NCI-H2171 (cell line): ENCODE measurements at regions not wholly inside any gene's neighbourhood (a gene's known extent, or its start where the extent isn't known, plus 50 kb on each side); places are given as distances from the start of the nearest gene placed in this dataset.
A peak's percentile ranks its signal among the peaks of the same experiment; 100 is the strongest.
"Not testable (repeated sequence)": the region's sequence is repeated elsewhere in the genome, so short reads cannot be mapped to it uniquely, and the experiment has no call there.

Experiments used
- DNase-seq: peaks from one replicate; lab custom pipeline; 2025; lab: John Stamatoyannopoulos, UW

DNA sequence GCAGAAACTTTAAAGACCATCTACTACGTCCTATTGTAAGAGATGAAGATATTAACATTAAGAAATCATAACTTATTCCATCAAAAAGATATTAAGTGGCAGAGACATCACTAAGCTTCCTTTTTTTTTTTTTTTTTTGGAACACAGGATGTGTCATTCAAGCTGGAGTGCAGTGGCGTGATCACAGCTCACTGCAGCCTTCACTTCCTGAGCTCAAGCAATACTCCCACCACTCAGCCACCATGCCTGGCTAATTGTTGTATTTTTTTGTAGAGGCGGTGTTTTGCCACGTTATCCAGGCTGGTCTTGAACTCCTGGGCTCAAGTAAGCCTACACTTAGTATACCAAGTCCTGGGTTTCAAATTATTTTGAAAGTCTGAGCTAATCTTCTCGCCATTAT is 169.7 kb upstream of the KCTD7 start:
- not testable (repeated sequence) for DNase-seq

DNA sequence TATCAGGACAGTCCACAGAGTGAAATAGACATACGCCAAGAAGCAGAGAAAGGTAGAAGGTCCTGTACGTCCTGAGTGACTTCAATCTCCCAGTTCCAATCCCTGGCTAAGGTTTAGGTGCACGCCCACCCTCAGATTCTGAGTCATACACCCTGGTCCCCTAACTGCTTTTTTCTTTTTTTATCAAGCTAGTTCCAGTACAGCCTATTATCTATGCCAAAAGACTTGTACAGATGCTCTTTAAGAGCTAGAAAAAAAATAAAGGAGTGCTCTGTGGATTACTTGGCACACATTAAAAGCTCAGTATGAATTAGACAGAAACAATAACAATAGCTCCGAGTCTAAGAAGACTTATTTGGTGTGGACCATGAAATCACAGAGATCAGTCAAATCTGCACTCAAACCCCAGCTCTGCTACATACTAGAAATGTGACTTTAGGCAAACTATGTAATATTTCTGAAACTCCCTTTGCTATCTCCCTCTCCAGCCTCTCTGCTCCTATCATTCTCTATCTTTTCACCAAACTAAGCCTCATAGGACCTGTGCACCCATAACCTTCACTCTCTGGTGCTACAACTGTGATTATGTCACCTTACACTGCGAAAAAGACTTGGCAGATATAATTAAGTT is 168.8 kb upstream of the KCTD7 start:
- DNase-seq, result not testable (repeated sequence)

DNA sequence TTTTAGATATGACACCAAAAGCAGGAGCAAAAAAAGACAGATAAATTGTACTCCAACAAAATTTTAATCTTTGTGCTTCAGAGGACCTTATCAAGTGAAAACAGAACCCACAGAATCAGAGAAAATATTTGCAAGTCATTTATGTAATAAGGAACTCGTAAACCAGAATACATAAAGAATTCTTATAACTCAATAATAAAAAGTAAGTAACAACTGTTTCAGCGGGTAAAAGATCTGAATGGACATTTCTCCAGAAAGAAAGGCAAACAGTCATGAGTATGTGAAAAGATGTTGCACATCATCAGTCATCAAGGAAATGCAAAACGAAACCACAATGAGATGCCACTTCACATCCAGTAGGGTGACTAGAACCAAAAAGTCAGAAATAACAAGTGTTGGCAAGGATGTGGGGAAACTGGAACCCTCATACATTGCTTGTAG is 167.7 kb upstream of the KCTD7 start:
- DNase-seq, result no peak

DNA sequence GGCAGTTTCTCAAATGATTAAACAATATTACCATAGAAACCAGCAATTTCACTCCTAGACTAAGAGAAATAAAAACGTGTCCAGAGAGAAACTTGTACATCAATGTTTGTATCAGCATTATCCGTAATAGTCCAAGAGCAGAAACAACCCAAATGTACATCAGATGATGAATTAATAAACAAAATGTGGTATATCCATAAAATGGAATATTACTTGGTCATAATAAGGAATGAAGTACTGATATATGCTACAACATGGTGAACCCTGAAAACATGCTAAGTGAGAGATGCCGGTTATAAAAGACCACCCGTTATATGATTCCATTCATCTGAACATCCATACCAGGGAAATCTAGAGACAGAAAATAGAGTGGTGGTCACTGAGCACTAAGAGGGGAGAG is 167.3 kb upstream of the KCTD7 start:
- DNase-seq, result not testable (repeated sequence)

DNA sequence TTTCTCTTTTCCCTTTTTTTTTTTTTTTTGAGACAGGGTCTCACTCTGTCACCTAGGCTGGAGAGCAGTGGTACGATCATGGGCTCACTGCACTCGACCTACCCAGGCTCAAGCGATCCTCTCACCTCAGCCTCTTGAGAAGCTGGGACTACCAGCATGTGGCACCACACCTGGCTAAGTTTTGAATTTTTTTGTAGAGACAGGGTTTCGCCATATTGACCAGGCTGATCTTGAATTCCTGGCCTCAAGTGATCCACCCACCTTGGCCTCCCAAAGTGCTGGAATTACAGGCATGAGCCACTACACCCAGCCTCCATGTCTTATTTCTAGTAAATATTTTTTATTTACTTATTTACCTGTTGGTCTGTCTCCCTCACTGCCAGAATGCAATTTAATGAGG is 165.8 kb upstream of the KCTD7 start:
- DNase-seq, result not testable (repeated sequence)

DNA sequence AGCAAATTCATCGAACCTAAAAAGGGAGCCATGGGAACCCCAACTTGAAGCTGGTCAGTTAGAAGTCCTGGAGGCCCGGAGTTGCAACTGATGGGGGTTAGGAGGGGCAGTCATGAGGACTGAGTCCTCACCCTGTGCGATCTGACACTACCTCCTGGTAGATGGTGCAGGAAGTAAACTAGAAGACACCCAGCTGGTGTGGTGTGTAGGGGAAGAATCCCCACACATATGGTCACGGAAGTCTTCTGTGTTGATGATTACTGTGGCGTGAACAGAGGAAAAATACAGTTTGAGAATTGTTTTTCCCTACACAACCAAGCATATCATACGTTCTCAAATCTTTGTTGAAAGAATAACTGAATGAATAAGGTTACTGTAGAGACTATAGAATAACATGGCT is 164.6 kb upstream of the KCTD7 start:
- no peak for DNase-seq

DNA sequence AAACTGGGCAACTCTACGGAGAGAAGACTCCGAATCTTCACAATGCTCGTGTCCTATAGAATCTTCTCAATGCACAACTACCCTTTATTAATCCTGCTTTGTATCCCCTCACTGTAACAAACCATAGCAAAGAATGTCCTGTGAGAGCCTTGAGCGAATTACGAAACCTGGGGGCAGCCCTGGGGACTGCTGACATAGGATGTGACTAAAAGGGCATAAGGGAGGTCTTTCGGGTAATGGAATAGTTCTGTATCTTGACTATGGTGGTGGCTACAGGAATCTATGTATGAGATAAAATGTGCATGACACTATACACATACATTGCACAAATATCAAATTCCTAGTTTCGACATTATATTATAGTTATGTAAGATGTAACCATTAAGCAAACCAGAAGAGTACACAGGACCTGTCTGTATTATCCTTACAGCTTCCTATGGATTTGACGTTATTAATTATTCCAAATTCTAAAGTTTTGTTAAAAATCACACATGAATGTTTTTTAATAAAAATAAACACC is 162.5 kb upstream of the KCTD7 start:
- no peak for DNase-seq

DNA sequence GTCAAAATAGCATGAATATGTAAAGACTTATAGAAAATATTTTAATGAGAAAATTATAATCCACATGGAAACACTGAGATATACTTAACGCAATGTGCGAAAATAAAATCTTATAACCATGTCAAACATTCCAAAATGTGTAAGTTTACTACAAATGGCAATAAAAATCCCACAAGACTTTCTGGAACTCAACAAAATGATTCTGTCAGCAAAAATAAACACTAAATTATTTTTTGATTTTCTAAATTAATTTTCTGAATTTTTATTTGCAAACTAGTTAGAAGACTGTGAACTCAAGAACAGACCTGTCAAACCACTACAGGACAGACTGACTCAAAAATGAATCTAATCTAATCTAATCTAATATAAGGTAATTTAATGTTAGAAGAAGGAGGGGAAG is 160.8 kb upstream of the KCTD7 start:
- DNase-seq, result no peak

DNA sequence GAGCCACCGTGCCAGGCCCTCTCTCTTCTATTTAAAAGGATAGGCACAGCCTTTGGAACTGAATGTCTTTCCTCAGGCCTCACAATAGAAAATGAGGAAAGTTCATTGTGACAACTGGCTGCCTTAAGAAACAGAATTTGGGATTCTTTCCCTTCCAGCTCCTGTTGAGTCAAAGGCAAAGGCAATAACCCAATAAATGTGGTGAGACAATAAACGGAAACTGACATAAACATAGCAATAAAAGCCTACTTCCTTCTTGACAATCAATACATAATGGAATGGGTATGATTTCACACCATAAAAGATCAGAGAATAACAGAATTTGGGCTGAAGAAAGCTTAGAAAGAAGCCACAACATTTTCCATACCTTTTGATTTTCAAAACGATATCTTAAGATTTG is 155.6 kb upstream of the KCTD7 start:
- DNase-seq, result not testable (repeated sequence)

DNA sequence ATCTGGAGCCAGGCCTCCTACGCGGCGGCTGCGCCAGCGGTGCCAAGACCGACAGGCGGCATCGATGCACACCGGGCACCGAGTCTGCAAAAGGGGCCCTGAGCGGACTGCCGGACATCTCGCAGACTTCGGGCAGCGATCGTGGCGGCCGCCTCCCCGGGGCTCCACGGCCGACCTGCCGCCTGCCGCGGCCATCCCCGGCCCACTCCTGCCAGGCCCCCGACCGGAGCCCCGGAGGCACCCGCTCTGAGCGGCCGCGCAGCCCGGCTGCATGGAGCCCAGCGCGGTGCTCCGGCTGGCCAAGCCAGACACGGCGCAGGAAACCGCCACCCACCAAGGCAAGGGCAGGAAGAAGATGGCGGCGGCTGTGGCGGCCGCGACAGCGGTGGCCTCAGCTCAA is 154.2 kb upstream of the KCTD7 start:
- no peak for DNase-seq

DNA sequence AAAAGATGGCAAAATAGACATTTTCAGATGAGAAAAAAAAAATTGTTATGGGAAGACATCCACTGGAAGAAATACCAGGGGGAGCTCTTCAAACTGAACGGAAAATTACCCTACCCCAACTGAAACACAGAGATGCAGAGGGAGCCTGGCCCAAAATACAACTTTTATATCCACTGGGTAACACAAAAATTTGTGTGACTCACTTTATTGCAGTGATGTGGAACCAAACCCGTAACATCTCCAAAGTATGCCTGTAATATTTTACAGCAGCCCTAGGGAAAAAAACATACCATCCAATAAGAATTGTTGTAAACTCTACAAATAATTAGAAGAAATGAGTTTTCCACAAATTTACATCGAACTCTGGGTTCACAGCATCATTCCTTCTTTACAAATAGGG is 152.6 kb upstream of the KCTD7 start:
- not testable (repeated sequence) for DNase-seq

DNA sequence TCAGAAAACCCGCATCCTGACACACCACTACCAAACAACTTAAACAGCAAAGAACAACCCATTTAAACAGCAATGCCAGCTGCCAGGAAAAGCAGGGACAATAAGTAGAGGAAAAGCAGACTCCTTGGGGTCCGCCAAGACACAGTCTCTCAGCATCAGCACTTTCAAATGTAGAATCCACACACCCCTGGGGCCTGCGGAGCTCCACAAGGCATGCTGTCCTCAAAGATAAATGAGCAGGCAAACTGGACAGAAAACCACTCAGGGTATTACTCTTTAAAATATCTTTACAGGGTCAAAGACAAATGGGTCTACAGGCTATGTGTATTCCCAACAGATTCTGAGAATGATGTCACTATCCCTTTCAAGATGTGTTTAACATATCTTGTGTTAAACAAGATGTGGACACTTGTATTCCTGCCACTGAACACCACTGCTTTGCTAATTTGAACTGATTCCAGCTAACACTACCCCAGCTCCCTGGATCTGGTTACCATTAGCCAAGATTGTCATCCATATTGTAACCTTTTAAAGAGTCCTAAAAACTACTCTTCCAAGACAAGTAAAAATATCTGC is 150.8 kb upstream of the KCTD7 start:
- not testable (repeated sequence) for DNase-seq

DNA sequence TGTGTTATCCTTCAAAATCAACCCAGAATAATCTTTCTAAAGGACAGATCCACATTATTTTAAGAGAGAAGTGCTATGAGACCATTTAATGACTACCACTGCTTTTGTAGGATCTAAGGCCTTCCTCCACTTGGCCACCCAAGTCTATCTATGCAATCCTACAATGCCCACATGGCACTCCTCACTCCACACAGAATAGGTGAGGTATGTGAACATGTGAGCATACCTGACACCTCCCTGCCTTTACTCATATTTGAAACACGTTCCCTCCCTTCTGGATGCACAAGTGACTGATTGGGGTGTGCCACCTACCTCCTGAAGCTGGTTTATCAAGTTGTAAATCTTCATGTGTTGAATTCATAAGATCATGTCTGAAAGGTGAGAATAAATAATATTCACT is 147.5 kb upstream of the KCTD7 start:
- not testable (repeated sequence) for DNase-seq

DNA sequence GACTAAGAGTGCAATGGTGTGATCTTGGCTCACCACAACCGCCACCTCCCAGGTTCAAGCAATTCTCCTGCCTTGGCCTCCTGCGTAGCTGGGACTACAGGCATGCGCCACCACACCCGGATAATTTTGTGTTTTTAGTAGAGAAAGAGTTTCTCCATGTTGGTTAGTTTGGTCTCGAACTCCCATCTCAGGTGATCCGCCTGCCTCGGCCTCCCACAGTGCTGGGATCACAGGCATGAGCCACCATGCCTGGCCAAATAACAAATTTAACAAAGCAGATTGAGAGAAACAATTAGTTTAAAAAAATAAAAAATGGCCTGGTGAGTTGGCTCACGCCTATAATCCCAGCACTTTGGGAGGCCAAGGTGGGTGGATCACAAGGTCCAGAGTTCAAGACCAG is 139.6 kb upstream of the KCTD7 start:
- DNase-seq, result not testable (repeated sequence)

DNA sequence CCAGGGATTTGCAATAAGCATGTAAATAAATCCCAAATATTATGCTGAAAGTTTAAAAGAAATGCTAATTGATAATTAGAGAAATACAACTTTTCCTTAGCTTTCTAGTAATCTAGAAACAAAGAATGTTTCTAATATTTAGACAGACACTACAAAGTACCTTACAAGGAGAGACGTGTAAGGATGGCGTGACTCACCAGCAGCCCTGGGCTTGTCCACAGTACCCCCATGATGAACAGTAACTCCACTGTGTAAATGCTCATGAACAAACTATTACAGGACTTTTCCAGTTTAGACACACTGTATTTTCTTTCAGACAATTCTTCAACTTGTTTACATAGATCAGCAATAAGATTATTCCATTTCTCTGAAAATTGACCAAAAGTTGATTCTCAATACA is 138.9 kb upstream of the KCTD7 start:
- DNase-seq, result not testable (repeated sequence)

DNA sequence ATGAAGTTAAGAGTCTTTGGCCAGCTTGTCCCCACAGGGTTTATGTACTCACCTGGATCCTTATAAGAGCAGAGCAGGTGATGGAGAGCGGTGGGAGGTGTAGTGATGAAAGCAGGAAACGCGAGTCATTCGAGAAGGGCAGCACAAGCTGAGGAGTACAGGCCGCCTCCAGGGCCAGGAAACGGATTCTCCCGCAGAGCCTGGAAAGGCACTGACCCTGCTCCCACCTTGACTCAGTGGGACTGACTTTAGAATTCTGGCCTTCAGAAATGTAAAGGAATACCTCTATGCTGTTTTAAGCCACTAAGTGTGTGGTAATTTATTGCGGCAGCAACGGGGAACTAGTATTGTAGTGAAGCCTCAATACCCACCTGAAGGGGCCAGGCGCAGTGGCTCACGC is 137.7 kb upstream of the KCTD7 start:
- not testable (repeated sequence) for DNase-seq

DNA sequence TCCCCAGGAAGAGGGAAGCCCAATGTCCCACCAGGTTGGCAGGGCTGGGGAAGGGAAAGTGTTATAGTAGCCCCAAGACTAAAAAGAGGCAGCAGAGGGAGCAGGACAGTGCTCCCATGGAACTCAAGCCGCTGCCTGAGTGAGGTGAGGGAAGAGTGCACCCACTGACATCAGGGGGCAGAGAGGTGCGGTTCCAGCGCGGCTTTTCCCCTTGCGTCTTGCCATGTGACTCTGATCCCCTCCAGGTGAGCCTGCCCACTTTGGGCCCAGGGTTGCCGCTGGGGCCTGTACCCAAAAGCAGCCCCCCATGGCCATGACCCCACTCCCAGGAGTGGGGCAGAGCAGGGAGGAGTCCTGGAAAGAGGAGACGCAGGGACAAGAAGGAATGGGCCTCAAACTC is 136.3 kb upstream of the KCTD7 start:
- DNase-seq, result not testable (repeated sequence)

DNA sequence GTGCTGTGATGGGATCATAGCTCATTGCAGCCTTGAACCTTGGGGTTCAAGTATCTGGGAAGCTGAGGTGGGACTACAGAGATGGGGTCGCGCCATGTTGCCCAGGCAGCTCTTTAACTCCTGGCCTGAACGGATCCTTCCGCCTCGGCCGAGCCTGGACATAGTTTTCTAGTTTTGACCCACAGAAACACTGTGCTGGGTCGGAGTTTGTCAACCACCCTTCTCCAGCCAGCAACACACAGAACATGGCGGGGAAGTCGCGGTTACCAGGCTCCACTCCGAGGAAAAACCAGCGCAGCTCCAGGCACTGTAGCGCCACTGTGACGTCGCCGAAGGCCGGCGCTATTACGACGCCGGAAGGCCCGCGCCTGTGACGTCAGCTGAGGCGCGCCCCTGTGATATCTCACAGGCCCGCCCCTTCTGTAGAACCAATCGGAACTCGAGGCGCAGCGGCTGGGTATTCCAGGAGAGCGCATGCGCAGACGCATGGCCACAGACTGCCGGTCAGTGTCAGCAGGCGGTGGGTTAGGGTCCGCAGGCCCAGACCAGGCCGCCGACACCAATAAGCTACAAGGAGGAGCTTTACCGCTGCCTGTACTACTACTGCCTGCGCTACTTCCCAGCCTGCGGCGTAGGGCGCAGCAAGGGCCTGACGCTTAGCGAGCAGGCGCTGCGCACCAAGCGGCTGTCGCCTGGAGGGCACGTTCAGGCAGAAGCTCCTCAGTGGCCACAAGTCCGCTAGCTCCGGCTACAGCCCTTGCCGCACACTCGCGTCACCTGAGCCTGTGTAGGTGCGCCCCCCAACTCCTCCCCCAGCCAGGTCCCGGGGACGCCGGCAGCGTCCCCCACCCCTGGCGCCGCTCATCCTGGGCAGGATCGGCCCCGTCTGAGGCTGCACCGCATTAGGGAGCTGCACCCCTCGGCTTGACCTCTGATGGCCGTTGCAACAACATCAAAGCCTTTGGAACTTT is 135.2 kb upstream of the KCTD7 start:
- DNase-seq, result peak; percentile 97

DNA sequence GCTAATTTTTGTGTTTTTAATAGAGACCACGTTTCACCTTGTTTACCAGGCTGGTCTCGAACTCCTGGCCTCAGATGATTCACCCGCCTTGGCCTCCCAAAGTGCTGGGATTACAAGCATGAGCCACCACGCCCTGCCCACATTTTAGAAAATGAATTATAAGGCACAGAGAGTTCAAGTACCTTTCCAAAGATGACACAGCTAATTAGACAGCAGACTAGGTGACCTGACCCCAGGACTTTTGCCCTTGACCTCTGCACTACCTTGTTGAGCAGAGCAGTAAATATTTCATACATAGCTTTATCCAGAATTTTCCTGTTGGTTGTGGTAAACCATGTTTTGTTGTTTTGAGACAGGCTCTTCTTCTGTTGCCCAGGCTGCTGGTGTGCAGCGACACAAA is 131.3 kb upstream of the KCTD7 start:
- DNase-seq, result no peak

DNA sequence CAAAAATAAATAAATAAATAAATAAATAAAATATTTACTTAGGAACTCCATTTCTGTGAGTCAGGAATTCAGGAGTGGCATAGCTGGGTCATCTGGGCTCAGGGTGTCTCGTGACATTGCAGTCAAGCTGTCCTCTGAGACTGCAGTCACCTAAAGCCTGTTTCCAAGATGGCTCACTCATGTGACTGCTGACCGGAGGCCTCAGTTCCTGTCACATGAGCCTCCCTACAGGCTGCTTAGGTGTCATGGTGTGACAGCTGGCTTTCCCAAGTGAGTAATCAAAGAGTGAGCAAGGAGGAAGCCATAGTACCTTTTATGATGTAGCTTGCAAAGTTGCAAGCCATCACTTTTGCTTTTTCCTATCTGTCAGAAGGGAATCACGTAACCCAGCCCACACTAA is 128.6 kb upstream of the KCTD7 start:
- DNase-seq, result peak; percentile 66

DNA sequence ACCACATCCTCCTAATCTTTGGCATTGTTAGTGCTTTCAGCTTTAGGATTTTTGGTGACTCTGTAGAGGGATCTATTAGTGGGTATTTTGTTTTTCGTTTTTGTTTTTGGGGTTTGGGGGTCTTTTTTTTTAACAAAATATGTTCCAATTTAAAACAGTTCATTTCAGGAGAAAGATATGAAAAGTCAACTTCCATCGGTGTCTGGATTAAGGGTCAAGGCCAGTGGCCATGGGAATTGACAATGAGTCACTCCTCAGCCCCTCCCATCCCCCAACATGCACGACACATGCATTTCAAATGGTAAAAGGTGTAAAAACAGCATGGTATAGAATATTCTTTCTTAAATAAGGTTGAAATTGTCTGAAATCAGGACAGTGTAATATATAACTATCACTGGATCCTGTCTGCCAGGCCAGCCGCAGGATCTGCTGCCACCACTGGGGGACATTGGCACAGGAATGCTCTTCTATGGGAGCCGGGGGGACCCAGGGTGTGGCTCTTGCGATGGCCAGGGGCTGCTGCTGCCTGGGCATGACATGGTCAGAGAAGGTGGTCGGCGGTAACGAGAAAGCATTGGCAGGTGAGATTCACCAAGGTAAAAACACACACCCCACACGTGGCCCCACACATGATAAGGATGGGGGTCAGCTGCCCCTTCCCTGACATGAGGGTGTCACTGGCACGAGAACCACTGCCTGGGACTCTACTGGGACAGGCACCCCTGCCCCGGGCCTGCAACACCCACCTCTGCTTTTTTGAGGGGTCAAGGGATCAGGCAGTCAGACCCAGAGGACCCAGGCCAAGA is 126.2 kb upstream of the KCTD7 start:
- no peak for DNase-seq

DNA sequence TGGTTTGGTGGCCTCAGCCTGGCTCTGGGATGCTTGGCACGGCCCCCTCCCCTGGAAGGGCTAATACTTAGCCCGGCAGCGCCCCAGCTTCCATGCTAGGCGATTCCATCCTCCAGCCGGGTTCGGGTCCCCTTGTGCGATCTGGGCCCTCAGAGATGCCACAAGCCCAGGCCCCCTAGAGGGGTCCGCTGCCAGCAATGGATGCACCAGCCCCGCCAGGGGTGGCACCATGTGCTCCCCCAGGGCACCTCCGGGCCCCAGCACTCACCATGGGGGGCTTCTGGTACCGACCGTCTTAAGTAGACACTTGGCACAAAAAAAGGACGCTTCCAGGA is 125.7 kb upstream of the KCTD7 start:
- DNase-seq, result no peak
